Osteoblast (primary cell): ENCODE measurements at regions not wholly inside any gene's neighbourhood (a gene's known extent, or its start where the extent isn't known, plus 50 kb on each side); places are given as distances from the start of the nearest gene placed in this dataset.

Experiments
- DNase-seq: peaks from one replicate; pipeline ENCODE4 v3.0.0; 2011; ENCODE audit warnings: low spot score, mixed read lengths; ENCODE audit not compliant: insufficient read length; ENCODE audit errors: missing footprints
- H2AFZ ChIP-seq: 2 replicates; pipeline ENCODE4 v1.6.0; 2011; ENCODE audit warnings: mild to moderate bottlenecking, low read length
- H3K27ac ChIP-seq: 2 replicates; pipeline ENCODE4 v1.5.1; 2011; ENCODE audit warnings: mild to moderate bottlenecking, low read depth, low read length, moderate library complexity
- H3K27me3 ChIP-seq: 2 replicates; pipeline ENCODE4 v1.6.0; 2012; ENCODE audit warnings: mild to moderate bottlenecking, control low read depth, inconsistent platforms, low read length, moderate library complexity; ENCODE audit not compliant: insufficient read depth
- H3K36me3 ChIP-seq: 2 replicates; pipeline ENCODE4 v1.5.1; 2011; ENCODE audit warnings: mild to moderate bottlenecking, low read length, control low read depth, moderate library complexity; ENCODE audit not compliant: insufficient read depth
- H3K4me1 ChIP-seq: 2 replicates; pipeline ENCODE4 v1.5.1; 2011; ENCODE audit warnings: mild to moderate bottlenecking, low read length, control low read depth, moderate library complexity; ENCODE audit not compliant: insufficient read depth
- H3K4me2 ChIP-seq: 2 replicates; pipeline ENCODE4 v1.6.0; 2011; ENCODE audit warnings: mild to moderate bottlenecking, low read length; ENCODE audit not compliant: insufficient read depth
- H3K4me3 ChIP-seq: fragments of 200-600 bp; sonication (generic); 3 replicates; pipeline ENCODE4 v1.5.1; 2012; ENCODE audit warnings: mild to moderate bottlenecking, low read length, inconsistent platforms; ENCODE audit not compliant: insufficient read depth
- H3K79me2 ChIP-seq: 2 replicates; pipeline ENCODE4 v1.6.0; 2012; ENCODE audit warnings: mild to moderate bottlenecking, low read length, control low read depth, inconsistent platforms; ENCODE audit not compliant: insufficient read depth
- H3K9me3 ChIP-seq: 2 replicates; pipeline ENCODE4 v1.5.1; 2011; ENCODE audit warnings: low read depth, low read length, control low read depth
- H4K20me1 ChIP-seq: 2 replicates; pipeline ENCODE4 v1.6.0; 2012; ENCODE audit warnings: mild to moderate bottlenecking, low read length, control low read depth; ENCODE audit not compliant: insufficient read depth
- TF ChIP-seq, protein P1 (sequence below): IDR thresholded peaks from 2 replicates; pipeline ENCODE4 v1.5.1; 2011; ENCODE audit warnings: mild to moderate bottlenecking, low read depth, low read length, moderate library complexity; ENCODE audit errors: extremely low read depth

DNA sequence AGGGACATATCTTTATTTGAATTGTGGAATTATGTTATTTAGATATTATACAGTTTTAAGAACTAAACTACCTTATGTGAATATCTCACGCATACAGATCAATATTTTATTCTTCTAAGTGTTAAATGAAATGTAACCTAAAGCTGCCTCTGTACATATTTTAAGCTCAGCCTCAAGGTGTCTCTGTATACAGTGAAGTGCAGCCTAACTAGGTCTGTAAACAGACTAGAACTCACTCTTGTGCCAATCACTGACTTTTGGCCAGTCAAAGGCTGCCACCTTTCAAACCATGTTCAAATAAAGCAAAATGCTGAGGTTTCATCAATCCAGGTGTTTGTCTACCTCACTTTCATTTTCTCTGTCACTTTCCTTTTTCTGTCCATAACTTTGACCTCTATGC is 1074.5 kb upstream of the PRKX start:
- H3K36me3 ChIP-seq, result no peaks in the 10 kb centered on the region
- H4K20me1 ChIP-seq, result no peaks in the 10 kb centered on the region
- no peak overlapping the region for H3K4me2 ChIP-seq
- TF ChIP-seq, protein P1, sequence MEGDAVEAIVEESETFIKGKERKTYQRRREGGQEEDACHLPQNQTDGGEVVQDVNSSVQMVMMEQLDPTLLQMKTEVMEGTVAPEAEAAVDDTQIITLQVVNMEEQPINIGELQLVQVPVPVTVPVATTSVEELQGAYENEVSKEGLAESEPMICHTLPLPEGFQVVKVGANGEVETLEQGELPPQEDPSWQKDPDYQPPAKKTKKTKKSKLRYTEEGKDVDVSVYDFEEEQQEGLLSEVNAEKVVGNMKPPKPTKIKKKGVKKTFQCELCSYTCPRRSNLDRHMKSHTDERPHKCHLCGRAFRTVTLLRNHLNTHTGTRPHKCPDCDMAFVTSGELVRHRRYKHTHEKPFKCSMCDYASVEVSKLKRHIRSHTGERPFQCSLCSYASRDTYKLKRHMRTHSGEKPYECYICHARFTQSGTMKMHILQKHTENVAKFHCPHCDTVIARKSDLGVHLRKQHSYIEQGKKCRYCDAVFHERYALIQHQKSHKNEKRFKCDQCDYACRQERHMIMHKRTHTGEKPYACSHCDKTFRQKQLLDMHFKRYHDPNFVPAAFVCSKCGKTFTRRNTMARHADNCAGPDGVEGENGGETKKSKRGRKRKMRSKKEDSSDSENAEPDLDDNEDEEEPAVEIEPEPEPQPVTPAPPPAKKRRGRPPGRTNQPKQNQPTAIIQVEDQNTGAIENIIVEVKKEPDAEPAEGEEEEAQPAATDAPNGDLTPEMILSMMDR, result no peak
- H3K27me3 ChIP-seq, result no peaks in the 10 kb centered on the region
- no peaks in the 10 kb centered on the region for H3K79me2 ChIP-seq
- no peaks in the 10 kb centered on the region for H3K4me1 ChIP-seq
- H3K9me3 ChIP-seq, result no peaks in the 10 kb centered on the region
- H3K27ac ChIP-seq, result no peak overlapping the region
- no peak overlapping the region for H3K4me3 ChIP-seq
- H2AFZ ChIP-seq, result no peak overlapping the region
- DNase-seq, result no peak

DNA sequence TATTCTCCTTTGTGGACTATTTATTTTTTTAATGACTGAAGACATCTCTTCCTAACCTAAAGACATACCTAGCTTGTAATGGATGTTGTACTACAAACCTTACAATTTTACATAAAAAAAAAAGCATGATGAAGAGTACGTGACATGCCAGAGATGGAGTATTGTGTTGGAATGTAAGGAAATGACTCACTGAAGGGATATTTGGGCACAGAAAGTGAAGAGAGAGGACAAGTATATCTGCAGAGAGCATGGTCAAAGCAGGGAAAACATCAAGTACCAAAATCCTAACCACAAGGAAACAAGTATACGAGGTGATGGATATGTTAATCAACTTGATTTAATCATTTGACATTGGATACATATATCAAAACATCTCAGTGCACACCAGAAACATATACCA is 1051.4 kb upstream of the PRKX start:
- H3K4me3 ChIP-seq, result no peak overlapping the region
- H3K4me2 ChIP-seq, result no peak overlapping the region
- no peaks in the 10 kb centered on the region for H3K4me1 ChIP-seq
- TF ChIP-seq, protein P1, result no peak
- H3K9me3 ChIP-seq, result no peaks in the 10 kb centered on the region
- no peaks in the 10 kb centered on the region for H4K20me1 ChIP-seq
- no peak overlapping the region for H2AFZ ChIP-seq
- H3K27me3 ChIP-seq, result no peaks in the 10 kb centered on the region
- no peaks in the 10 kb centered on the region for H3K36me3 ChIP-seq
- H3K79me2 ChIP-seq, result no peaks in the 10 kb centered on the region
- no peak for DNase-seq
- no peak overlapping the region for H3K27ac ChIP-seq

DNA sequence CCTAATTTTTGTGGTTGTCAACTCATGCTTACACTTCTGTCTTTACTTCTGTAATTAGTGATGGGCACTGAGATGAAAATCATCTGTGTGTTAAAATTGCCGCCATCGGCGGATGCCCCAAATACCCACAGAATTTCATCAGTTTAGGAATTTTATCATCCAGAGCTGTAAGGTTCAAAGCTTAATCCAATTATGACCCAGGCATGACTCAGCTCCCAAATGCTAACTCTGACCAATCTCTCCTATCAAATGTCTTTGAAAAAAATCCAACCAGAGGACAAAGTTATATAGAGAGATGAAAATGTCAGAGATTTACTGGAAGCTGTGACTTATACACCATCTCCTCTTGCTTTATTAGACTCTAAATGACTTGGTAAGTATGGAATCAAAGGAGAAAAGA is 1048.7 kb upstream of the PRKX start:
- Histone ChIP-seq H3K27ac (no peak overlapping the region), H4K20me1 (no peaks in the 10 kb centered on the region), H3K9me3 (no peaks in the 10 kb centered on the region), H3K36me3 (no peaks in the 10 kb centered on the region), H3K4me2 (no peak overlapping the region), H2AFZ (no peak overlapping the region), H3K27me3 (no peaks in the 10 kb centered on the region), H3K4me1 (no peaks in the 10 kb centered on the region), H3K79me2 (no peaks in the 10 kb centered on the region), H3K4me3 (no peak overlapping the region)
- TF ChIP-seq, protein P1, result no peak
- DNase-seq, result no peak

DNA sequence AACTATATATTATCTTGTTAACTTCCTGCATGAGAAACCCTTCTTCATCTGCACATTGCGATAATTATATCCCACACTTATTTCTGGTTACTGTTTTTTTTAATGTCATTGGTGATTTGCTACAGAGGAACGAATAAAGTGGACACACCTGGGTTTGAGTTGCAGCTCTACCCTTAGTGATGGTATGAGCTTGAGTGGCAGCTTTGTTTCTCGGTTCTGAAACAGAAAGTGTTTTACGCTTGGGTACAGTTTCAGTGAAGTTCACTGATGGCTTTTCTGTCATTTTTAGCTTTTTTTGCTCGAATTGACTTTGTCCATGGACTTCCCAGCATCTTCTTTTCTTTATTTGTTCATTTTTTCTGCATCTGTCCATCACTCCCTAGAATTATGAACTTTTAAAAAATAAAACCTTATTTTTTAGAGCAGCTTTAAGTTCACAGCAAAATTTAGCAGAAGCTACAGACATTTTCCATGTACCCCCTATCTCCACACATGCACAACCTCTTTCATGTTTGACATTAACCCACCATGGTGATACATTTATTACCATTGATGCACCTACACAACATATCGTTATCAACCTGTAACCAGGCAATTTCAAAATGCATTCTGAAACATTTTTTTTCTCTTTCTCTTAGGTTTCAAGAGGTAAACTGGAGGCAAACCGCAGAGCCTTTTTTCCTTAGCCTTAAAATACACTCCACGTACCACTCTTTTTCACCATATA is 1041.6 kb upstream of the PRKX start:
- H3K4me1 ChIP-seq, result no peaks in the 10 kb centered on the region
- no peak overlapping the region for H2AFZ ChIP-seq
- no peak overlapping the region for H3K27ac ChIP-seq
- H3K4me2 ChIP-seq, result no peak overlapping the region
- H3K9me3 ChIP-seq, result no peaks in the 10 kb centered on the region
- TF ChIP-seq, protein P1, result no peak
- no peaks in the 10 kb centered on the region for H3K79me2 ChIP-seq
- no peaks in the 10 kb centered on the region for H4K20me1 ChIP-seq
- no peaks in the 10 kb centered on the region for H3K27me3 ChIP-seq
- no peak for DNase-seq
- H3K36me3 ChIP-seq, result no peaks in the 10 kb centered on the region
- no peak overlapping the region for H3K4me3 ChIP-seq
